IPS DF 19.7 (cell line): ENCODE measurements at regions not wholly inside any gene's neighbourhood (a gene's known extent, or its start where the extent isn't known, plus 50 kb on each side); places are given as distances from the start of the nearest gene placed in this dataset.
A peak's percentile ranks its signal among the peaks of the same experiment; 100 is the strongest.

ENCODE experiments used
- DNase-seq: peaks from one replicate; pipeline ENCODE4 v3.0.0-alpha.2; 2013; ENCODE audit warnings: low read depth, low spot score

DNA sequence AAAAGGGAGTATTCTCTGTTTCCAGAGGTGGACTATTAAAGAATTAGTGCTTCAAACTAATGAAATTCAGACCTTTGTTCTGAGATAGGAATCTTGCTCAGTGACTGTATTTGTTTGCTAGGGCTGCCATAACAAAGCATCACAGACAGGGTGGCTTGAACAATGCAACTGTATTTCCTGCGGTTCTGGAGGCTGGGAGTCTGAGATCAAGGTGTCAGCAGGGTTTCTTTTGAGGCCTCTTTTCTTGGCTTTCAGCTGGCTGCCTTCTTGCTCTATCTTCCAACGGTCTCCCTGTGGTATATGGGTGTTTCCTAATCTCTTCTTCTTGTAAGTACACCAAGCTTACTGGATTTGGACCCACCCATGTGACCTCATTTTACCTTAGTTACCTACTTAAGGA is 264.6 kb upstream of the PROX1 start:
- peak; percentile 2 for DNase-seq

DNA sequence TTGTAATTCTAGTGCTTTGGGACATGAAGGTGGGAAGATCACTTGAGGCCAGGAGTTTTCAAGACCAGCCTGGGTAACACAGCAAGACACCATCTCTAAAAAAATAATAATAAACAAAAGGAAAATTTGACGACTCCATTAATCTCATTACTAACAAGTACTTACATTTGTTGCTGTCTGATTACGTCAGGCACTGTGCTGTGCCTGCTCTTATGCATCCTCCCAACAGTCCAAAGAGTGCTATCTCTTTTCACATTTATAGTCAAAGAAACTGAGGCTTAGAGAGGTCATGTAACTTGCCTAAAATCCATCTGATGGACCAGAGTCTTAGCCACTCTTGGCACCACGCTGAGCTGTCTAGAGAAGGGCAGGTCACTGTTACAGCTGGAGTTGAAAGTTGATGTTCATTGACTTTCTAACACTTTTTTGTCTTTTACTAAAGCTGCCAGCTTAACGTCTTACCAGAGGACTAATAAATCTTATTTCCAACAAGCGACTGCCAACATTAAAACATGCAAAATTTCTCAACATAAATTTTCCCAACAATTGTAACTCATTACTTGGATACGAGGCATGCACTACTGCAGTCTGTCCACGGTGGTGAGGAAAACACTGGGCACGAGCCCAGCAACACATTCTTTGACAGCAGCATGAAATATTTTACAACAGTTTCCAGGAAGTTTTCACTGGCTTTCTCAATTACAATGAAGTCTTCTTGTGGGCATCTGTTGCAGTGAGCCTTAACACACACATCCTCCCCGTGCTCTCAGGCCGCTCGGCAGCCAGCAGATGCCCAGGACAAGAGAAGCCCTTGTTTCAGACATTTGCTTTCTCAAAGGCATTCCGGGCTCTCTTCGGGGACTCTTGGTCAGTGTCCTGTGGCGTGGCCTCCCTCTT is 262.9 kb upstream of the PROX1 start:
- DNase-seq, result no peak

DNA sequence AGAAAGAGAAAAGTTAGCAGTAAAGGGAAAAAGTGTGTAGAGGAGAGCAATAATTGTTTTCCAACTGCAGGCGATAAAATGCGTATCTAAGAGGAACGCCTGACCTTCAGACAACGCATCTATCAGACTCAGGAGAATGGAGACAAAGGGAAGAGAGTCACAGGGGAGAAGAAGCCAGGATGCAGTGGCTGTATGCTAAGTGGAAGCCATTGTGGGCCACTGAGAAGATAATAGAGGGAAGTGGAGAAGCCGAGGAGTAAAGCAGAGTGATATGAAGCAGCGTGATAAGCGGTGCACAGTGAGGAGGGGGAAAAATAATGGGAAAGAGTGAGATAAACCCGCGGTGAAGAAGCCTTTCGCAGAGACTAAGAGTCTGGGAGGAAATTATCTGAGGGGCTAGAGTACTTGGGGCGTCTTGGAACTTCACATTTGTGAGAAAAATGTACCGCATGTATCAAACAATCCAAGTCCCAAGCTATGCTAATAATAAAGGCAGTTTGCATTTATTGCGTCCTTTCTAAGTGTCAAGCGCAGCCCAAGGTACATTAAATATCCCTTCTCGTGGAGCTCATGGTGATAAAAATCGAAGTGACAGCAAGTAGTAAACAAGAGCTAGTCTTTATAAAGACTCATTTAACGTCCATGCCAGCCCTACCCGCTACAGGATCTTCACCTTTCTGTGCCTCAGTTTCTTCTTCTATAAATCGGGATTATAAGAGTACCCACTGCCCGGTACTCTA is 259.8 kb upstream of the PROX1 start:
- no peak for DNase-seq

GRCh38 chr1:213728593-213729536 is 258.9 kb upstream of the PROX1 start:
- no peak for DNase-seq

- DNase-seq, result no peak
These were observed 254.1 kb upstream of the PROX1 start for GRCh38 chr1:213733705-213734104.

GRCh38 chr1:213737398-213738035 is 250.3 kb upstream of the PROX1 start:
- DNase-seq, result no peak

DNA sequence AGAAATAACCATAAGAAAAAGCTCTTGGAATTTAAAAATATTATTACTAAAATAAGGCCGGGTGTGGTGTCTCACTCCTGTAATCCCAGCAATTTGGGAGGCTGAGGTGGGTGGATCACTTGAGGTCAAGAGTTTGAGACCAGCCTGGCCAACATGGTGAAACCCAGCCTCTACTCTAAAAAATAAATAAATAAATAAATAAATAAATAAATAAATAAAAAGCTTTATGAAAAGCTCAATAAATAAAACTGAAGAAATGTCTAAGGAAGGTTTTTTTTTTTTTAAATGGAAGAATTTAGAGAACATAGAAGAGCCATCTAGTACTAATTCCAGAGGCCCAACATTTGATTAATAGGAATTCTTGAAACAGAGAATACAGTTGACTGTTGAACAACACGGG is 249.1 kb upstream of the PROX1 start:
- DNase-seq, result no peak

DNA sequence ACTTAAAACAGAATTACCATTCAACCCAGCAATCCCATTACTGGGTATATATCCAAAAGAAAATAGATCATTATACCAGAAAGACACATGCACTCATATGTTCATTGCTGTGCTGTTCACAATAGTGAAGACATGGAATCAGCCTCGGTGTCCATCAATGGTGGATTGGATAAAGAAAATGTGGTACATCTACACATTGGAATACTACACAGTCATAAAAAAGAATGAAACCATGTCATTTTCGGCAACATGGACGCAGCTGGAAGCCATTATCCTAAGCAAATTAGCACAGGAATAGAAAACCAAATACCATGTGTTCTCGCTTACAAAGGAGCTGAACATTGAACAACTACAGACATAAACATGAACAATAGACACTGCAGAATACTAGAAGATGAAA is 244.8 kb upstream of the PROX1 start:
- DNase-seq, result no peak

DNA sequence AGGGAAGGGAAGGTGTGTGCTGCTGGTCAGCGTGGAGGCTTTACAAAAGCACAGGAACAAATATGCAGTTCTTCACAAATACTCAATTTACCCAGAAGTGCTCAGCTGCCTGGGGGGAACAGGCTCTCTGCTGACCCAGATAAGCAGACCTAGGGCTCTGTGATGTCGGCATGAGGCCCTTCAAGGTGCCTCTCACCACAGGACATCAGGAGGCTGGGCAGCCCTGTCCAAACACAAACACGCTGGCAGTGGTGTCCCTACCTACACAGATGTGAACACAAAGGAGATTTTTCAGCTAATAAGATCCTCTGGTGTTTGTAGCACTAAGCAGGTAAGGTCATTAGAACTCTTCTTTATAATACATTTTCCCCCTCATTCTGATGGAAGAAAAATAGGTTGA is 243.0 kb upstream of the PROX1 start:
- no peak for DNase-seq

- DNase-seq, result no peak
These were observed 242.3 kb upstream of the PROX1 start for GRCh38 chr1:213745451-213745850.

DNA sequence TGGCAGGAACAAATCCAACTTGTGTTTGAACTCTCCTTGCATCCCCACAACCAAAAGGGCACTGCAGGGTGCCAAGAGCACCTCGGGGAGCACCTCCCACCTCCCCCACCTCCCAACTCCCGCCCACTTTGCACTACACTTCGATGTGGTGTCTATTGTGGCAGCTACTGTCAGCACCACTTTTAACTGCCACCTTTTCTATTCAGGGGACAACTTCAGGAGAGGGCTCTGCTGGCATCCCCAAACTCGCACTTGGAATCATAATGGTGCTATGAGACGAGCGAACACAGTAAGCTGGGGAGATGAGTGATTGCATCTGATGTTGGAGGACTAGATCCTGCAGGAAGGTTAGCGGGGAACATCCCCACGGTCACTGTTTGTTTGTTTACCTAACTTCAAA is 238.2 kb upstream of the PROX1 start:
- no peak for DNase-seq

DNA sequence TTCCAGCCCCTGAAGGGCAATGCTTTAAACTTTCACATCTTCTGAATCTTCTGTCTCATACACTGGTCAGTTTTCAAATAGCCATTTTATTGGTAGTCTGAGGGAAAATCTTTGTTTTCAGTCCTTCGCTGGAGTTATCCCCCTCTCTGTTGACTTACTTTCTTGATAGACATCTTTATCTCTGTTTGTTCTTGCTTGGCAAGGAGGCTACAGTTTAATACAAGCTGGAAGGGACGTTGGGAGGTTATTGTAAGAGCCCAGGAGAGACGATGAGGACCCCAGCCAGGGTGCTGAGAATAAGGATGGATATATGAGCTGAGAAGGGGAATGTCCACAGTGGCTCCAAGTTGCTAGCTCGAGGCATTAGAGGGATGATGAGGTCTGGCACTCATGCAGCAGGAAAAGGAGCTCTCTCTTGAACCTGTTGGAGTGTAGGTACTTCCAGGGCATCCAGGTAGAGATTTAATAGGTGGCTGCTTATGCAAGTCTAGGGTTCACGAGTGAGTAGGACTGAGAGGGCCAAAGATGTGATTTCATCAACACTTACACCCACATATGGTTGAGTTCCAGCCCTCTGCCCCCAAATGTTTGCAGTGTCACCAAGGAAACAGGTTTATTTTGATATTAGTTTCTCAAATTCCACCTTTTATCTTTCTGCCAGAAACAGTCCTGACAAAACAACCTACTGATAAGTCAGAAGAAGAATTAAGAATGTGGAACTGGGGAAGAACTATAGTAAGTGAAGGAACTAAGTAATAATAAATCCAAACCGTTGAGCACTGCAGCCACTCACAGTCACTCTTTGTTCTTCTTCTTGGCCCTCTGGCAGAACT is 237.3 kb upstream of the PROX1 start:
- no peak for DNase-seq

- no peak for DNase-seq
These were observed 236.7 kb upstream of the PROX1 start for GRCh38 chr1:213751064-213751397.

DNA sequence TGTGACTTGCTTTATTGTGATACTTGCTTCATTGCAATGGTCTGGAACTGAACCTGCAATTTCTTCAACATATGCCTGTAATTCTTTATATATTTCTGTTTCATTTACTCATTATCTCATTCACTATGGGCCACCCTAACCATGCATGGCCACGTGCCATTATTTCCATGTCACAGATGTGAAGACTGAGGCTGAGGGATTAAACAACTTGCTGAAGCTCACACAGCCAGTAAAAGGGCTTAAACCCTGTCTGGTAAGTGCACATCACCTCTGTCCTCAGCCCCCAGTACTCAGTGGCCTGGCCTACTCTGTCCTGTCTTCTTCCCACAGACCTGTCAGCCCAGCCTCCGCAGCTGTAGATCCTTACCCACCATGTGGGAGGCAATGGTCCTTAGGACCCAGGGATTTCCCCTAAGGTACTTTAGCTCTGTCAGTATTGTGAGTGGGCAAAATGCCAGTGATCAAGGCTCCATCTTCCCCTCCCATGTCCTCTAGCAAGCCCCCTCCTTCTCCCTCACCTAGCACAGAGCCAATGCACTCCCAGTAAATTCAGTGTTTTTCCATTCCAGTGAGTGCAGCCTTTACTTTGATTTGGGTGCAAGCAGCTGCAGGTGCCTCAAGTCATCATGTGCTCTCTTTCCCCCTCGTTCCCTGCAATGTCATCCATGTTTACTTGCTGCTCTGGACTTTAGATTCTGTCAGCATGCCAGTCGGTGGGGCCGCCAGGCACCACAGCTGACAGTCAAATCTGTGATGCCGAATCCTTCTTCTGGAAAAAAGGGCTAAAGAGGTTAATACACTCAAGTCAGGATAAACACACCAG is 228.2 kb upstream of the PROX1 start:
- DNase-seq, result no peak

- DNase-seq, result peak; percentile 30
These were observed 225.8 kb upstream of the PROX1 start for GRCh38 chr1:213761845-213762407.

DNA sequence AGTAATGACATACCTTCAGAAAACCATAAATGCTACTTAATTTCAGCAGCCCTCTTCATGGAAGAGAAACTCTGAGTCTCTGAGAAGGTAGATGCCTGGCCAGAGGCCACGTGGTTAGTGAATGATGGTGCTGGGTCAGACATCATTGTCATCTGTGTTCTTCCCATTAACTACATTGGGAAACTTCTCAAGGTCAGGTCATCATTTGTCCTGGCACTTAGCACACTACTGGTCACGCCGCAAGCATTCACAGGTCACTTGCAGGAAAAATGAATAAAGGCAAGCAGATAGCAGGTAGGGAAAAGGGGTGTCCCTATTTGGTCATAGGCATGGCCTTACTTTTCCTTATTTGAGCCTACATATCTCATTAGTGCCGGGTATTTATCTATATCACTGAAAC is 220.1 kb upstream of the PROX1 start:
- no peak for DNase-seq

DNA sequence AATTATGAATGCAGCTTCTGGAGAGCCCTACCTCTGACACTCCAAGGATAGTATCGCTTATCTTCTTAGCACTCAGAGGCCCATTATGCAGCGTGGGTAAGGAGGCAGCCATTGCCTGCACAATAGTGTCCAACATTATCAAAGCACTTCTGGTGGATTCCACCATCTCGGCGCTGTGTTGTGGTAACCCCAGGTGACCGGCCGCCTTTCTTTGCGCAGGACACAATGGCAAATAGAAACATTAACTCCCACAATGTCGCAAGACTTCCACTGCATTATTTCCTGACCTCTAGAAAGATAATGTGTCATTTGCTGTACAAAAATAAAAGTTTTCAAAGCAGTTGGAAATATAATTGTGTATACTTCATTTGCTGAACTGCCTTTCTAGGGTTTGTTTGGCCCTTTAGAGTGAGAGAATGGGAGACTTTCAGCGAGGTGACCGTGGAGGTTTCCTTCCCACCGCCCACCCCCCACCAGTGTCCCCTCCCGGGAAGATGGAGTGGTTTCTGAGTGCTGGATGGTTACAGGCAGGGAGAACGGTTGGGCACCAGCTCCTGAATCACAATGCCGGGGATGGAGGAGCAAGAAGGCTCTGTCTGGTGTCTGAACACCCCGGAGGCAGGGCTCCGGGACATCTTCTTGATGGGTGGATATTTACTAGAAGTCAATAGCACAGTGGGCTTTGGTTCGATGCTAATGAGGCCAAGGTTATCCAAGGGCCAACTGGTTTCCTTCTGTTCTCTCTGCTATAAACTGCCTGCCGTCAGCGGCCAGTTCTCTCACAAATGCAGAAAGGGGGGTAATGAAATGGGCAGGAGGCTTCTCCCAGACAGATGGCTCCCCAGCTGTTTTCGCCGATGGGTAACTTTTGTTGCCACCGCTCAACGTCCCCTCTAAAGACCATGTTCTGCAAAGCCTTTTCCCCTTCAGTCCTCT is 215.4 kb upstream of the PROX1 start:
- DNase-seq, result no peak

DNA sequence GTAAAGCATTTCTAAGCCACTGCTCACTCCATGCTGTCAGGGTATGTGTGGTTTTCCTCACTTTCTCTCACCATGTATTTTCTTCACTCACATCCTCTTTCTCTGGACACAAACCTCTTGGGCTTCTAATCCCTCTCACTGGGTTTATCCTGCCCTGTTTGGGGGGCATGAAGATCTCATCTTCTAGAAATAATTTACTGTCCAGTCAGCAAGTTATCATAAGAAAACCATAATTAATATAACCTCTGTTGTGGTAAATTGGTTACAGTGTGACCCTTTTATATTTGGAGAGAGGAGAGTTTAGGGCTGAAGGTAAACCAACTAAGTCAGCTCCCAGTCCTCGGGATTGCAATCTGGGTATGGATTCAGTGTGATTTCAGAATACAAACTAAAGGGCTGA is 213.8 kb upstream of the PROX1 start:
- DNase-seq, result no peak
